ENCODE measurements at regions not wholly inside any gene's neighbourhood (a gene's known extent, or its start where the extent isn't known, plus 50 kb on each side); places are given as distances from the start of the nearest gene placed in this dataset.

DNA sequence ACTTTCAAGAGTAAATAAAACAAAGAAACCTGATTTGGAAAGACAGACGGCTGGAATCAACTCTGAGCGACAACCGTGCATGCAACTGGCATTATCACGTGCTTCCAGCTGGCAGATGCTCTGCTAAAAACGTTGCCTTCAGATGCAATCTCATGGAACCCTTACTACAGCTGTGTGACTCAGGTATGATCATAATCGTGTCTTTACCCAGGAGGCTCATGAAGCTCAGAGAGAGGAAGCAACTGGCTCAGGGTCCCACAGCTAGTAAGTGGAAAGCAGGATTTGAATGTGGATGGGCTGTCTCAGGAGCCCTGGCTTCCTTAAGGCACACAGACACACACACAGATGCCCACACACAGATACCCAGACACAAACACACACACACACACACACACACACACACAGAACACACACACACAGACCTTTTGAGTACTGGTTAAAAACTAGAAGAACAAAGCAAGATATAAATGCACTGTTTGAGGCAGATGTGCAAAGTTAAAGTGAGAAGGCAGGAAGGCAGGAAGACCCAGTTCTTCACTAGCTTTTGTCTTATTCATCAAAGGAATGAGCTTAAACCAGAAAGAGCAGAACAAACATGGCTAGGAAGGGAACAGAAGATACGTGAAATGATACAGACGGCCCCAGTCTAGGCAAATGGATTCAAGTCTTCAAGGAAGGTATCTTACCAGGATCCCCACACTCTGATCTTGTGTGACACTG is 275.2 kb downstream of the MAF start:
- intact Hi-C loops (cut with DNase I): no loop called here

GRCh38 chr16:79320956-79321355 is 279.6 kb downstream of the MAF start:
- Histone ChIP-seq H3K36me3 (replicated peaks in 1 of 2) (no peaks in the 10 kb centered on the region), H3K27me3 (no peaks in the 10 kb centered on the region), H3K4me1 (replicated peaks in 1 of 2) (no peaks in the 10 kb centered on the region), H3K9me3 (replicated peaks in 1 of 3) (no peaks in the 10 kb centered on the region), H3K27ac (no peak overlapping the region), H3K4me3 (no peak overlapping the region)
- 78 to 86% (median 85%) methylated on average over 6 of the region's 6 CpGs for WGBS, 4 donors
- intact Hi-C loops (cut with DNase I): no loop called here
- no peak for DNase-seq
- no peak for TF ChIP-seq POLR2A (IDR thresholded peaks at IDR 0.05)
- TF ChIP-seq, protein P1, sequence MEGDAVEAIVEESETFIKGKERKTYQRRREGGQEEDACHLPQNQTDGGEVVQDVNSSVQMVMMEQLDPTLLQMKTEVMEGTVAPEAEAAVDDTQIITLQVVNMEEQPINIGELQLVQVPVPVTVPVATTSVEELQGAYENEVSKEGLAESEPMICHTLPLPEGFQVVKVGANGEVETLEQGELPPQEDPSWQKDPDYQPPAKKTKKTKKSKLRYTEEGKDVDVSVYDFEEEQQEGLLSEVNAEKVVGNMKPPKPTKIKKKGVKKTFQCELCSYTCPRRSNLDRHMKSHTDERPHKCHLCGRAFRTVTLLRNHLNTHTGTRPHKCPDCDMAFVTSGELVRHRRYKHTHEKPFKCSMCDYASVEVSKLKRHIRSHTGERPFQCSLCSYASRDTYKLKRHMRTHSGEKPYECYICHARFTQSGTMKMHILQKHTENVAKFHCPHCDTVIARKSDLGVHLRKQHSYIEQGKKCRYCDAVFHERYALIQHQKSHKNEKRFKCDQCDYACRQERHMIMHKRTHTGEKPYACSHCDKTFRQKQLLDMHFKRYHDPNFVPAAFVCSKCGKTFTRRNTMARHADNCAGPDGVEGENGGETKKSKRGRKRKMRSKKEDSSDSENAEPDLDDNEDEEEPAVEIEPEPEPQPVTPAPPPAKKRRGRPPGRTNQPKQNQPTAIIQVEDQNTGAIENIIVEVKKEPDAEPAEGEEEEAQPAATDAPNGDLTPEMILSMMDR (IDR thresholded peaks at IDR 0.05): no peak

More for the DNA sequence above, 275.2 kb downstream of the MAF start:
- H3K27me3 ChIP-seq: no peaks in the 10 kb centered on the region
- no peak overlapping the region for H3K4me3 ChIP-seq
- H3K36me3 ChIP-seq (replicated peaks in 1 of 2): no peaks in the 10 kb centered on the region
- no peak for TF ChIP-seq POLR2A (IDR thresholded peaks at IDR 0.05)
- TF ChIP-seq, protein P1 (IDR thresholded peaks at IDR 0.05): no peak
- H3K9me3 ChIP-seq (replicated peaks in 1 of 3): no peaks in the 10 kb centered on the region
- DNase-seq: no peak
- WGBS, 4 donors: 66 to 75% (median 75%) methylated on average over 8 of the region's 8 CpGs
- H3K4me1 ChIP-seq (replicated peaks in 1 of 2): peaks cover 0 to 4% of the 10 kb centered on the region in 2 donors
- H3K27ac ChIP-seq: no peak overlapping the region

DNA sequence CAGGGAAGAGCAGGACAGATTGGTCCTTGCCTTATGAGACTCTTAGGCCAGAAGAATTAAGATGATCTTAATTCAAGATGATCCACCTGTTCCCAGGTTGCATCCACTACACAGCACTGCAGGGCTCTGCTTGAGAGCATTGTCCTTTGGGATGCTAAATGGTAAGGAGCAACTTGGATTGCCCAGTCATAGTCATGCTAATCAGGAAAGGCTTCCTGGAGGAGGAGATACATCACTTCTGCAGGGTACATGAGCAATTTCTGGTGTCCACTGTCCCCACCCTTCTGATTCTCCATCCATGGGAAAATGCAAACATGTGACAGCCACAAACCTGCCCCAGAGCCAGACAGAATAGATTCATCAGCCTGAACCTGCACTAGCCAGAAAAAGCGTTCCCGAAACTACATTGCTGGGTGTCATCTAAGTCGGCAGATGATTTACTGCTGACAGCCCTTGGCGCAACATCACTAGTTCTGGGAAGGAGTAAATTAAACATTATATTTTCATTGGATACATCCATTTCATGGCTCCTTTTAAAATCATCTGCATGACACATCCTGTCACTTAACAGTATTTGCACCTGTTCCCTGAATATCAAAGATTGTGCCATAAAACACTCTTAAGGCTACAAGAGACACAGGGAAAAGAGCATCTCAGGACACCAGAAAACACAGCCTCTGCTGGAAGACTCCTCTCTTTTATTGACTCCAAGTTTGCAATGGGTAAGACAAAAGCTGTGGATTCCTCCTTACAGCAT is 282.2 kb downstream of the MAF start:
- no peak overlapping the region for H3K27ac ChIP-seq
- H3K4me3 ChIP-seq: no peak overlapping the region
- WGBS, 4 donors: 38 to 56% (median 52%) methylated on average over 4 of the region's 4 CpGs
- no peak for DNase-seq
- no peak for TF ChIP-seq POLR2A (IDR thresholded peaks at IDR 0.05)
- TF ChIP-seq, protein P1 (IDR thresholded peaks at IDR 0.05): no peak
- intact Hi-C loops (cut with DNase I): no loop called here
- no peaks in the 10 kb centered on the region for H3K4me1 ChIP-seq (replicated peaks in 1 of 2)
- H3K27me3 ChIP-seq: no peaks in the 10 kb centered on the region
- H3K36me3 ChIP-seq (replicated peaks in 1 of 2): no peaks in the 10 kb centered on the region
- no peaks in the 10 kb centered on the region for H3K9me3 ChIP-seq (replicated peaks in 1 of 3)

DNA sequence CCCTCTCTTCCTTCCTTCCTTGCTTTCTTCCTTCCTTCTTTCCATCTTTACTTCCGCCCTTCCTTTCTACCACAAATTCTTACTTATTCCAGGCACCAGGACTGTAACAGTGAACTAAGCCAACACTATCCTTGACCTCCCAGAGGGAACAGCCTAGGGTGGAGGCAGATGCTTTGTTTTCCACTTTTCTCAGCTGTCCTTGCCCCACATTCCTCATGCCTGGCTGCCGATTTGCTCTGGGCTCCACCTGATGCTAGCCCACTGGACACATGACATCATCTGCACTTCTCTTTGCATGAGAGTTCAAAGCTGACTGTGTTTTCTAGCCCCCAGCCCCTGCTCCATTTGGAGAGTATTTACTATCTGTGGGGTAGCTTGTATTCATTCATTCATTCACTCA is 283.0 kb downstream of the MAF start:
- Histone ChIP-seq H3K27ac (no peak overlapping the region), H3K36me3 (replicated peaks in 1 of 2) (no peaks in the 10 kb centered on the region), H3K4me3 (no peak overlapping the region), H3K27me3 (no peaks in the 10 kb centered on the region), H3K9me3 (replicated peaks in 1 of 3) (no peaks in the 10 kb centered on the region), H3K4me1 (replicated peaks in 1 of 2) (no peaks in the 10 kb centered on the region)
- intact Hi-C loops (cut with DNase I): no loop called here
- no peak for DNase-seq
- 47 to 57% (median 50%) methylated on average over 2 of the region's 2 CpGs for WGBS, 4 donors
- TF ChIP-seq POLR2A (IDR thresholded peaks at IDR 0.05): no peak
- TF ChIP-seq, protein P1 (IDR thresholded peaks at IDR 0.05): no peak

All from adrenal gland (tissue), 9 donors.